Peyer's patch (tissue), 4 donors: ENCODE measurements at regions not wholly inside any gene's neighbourhood (a gene's known extent, or its start where the extent isn't known, plus 50 kb on each side); places are given as distances from the start of the nearest gene placed in this dataset.
"Not testable (repeated sequence)": the region's sequence is repeated elsewhere in the genome, so short reads cannot be mapped to it uniquely, and the experiment has no call there.

Experiments used
- DNase-seq, 3 donors: peaks; one replicate each; pipeline ENCODE4 v3.0.0-alpha.2; 2017 to 2019
- H3K27ac ChIP-seq, 4 donors: fragments of 200-600 bp; sonication (generic); one replicate each; pipeline ENCODE4 v1.5.1; 2016 to 2019
- H3K27me3 ChIP-seq, 2 donors: fragments of 200-600 bp; sonication (generic); one replicate each; pipeline ENCODE4 v1.5.1; 2019
- H3K36me3 ChIP-seq, 3 donors: fragments of 200-600 bp; sonication (generic); one replicate each; pipeline ENCODE4 v1.5.1; 2016 to 2019
- H3K4me1 ChIP-seq, 4 donors: fragments of 200-600 bp; sonication (generic); one replicate each; pipeline ENCODE4 v1.5.1; 2016 to 2019
- H3K4me3 ChIP-seq, 4 donors: fragments of 200-600 bp; sonication (generic); 1 replicate in 3 of 4; 2 replicates in 1 of 4; pipeline ENCODE4 v1.5.1; 2016 to 2019; ENCODE audit warnings: mild to moderate bottlenecking in 1 of 4
- H3K9me3 ChIP-seq, 4 donors: fragments of 200-600 bp; sonication (generic); one replicate each; pipeline ENCODE4 v1.5.1; 2016 to 2019; ENCODE audit warnings: mild to moderate bottlenecking in 1 of 4
- CTCF ChIP-seq, 6 experiments: fragments of 450-650 bp in 4 of 6; fragments of 200-600 bp in 2 of 6; sonication (generic) in 1 of 6; IDR thresholded peaks; one replicate each; pipeline ENCODE4 v1.5.1; 2017 to 2019; ENCODE audit warnings: antibody characterized with exemption in 6 of 6, mild to moderate bottlenecking in 3 of 6, moderate library complexity in 1 of 6
- POLR2A ChIP-seq, 2 donors: fragments of 450-650 bp; IDR thresholded peaks; one replicate each; pipeline ENCODE4 v1.5.1; 2017; ENCODE audit warnings: antibody characterized with exemption in 2 of 2, mild to moderate bottlenecking in 2 of 2, moderate library complexity in 2 of 2

DNA sequence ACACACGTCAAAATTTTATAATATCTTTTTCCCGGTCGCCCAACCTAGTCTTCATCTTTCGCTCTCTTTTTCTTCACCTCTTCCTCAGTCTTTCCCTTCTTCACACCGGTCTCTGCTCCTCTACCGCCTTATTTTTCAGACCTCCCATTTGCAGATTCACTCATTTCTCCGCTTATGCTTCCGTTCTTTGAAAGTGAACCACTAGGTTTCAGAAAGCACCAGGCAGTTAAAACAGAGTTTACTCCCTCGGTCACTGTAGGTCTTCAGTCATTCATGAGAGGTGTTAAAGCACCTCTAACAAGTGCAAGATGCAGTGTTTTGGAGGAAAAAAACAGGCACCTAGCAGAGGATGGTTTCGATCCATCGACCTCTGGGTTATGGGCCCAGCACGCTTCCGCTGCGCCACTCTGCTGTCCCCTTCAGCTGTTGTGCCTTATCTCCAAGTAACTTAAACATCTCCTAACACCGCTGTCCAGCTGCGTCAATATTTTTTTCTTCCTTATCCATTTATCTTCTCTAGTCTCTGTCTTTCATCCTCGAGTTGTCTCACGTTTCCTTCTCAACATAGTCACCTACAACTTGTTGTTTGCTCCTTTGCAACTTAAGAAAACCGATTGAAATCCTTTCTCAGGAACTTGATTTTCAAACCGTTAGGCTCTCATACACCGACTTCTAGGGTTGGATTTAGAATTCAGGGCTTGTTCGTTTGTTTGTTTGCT, 119.7 kb upstream of the ZNF184 start:
- no peaks in the 10 kb centered on the region for H3K4me1 ChIP-seq
- no peak overlapping the region for H3K4me3 ChIP-seq
- H3K9me3 ChIP-seq, result no peaks in the 10 kb centered on the region
- TF ChIP-seq POLR2A (IDR thresholded peaks at IDR 0.05) (no peak), CTCF (IDR thresholded peaks at IDR 0.05) (no peak)
- no peak for DNase-seq
- no peaks in the 10 kb centered on the region for H3K36me3 ChIP-seq
- H3K27me3 ChIP-seq, result peaks cover 0 to 17% of the 10 kb centered on the region in 2 donors
- H3K27ac ChIP-seq, result no peak overlapping the region

- Histone ChIP-seq H3K4me3 (no peak overlapping the region), H3K4me1 (no peaks in the 10 kb centered on the region), H3K27me3 (peaks cover 0 to 17% of the 10 kb centered on the region in 2 donors), H3K27ac (no peak overlapping the region), H3K36me3 (no peaks in the 10 kb centered on the region), H3K9me3 (no peaks in the 10 kb centered on the region)
- no peak for DNase-seq
- no peak for TF ChIP-seq POLR2A (IDR thresholded peaks at IDR 0.05)
- no peak for TF ChIP-seq CTCF (IDR thresholded peaks at IDR 0.05)
Observed at GRCh38 chr6:27591699-27592480, 119.0 kb upstream of the ZNF184 start.

GRCh38 chr6:27585316-27585715, 112.4 kb upstream of the ZNF184 start:
- not testable (repeated sequence) for H3K36me3 ChIP-seq, H3K27me3 ChIP-seq, H3K27ac ChIP-seq, H3K9me3 ChIP-seq, H3K4me1 ChIP-seq, DNase-seq, H3K4me3 ChIP-seq

DNA sequence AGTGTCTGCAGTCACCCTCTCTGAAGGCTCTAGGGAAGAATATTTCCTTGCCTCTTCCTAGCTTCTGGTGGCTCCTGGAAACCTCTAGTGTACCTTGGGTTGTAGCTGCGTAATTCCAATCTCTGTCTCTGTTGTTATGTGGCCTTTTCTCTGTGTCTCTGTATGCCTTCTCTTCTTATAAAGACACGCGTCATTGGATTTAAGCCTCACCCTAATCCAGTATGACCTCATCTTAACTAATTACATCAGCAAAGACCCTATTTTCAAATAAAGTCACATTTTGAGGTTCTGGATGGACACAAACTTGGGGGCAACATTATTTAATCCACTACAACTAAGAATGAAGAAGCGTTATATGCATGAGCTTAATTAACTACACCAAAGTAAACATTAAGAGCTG, 111.4 kb upstream of the ZNF184 start:
- no peak for DNase-seq
- H3K4me3 ChIP-seq, result no peak overlapping the region
- H3K27me3 ChIP-seq, result no peaks in the 10 kb centered on the region
- no peaks in the 10 kb centered on the region for H3K36me3 ChIP-seq
- no peak overlapping the region for H3K27ac ChIP-seq
- H3K9me3 ChIP-seq, result no peaks in the 10 kb centered on the region
- no peaks in the 10 kb centered on the region for H3K4me1 ChIP-seq
- no peak for TF ChIP-seq POLR2A (IDR thresholded peaks at IDR 0.05)
- no peak for TF ChIP-seq CTCF (IDR thresholded peaks at IDR 0.05)

- no peaks in the 10 kb centered on the region for H3K9me3 ChIP-seq
- H3K4me3 ChIP-seq, result no peak overlapping the region
- H3K27me3 ChIP-seq, result no peaks in the 10 kb centered on the region
- no peak for DNase-seq
- no peak for TF ChIP-seq POLR2A (IDR thresholded peaks at IDR 0.05)
- no peaks in the 10 kb centered on the region for H3K4me1 ChIP-seq
- no peaks in the 10 kb centered on the region for H3K36me3 ChIP-seq
- no peak overlapping the region for H3K27ac ChIP-seq
Observed at GRCh38 chr6:27582928-27583725, 110.2 kb upstream of the ZNF184 start.

GRCh38 chr6:27579973-27580372, 107.1 kb upstream of the ZNF184 start:
- H3K4me3 ChIP-seq, result no peak overlapping the region
- no peak for DNase-seq
- H3K36me3 ChIP-seq, result no peaks in the 10 kb centered on the region
- H3K27ac ChIP-seq, result no peak overlapping the region
- no peak for TF ChIP-seq CTCF (IDR thresholded peaks at IDR 0.05)
- no peaks in the 10 kb centered on the region for H3K4me1 ChIP-seq
- H3K9me3 ChIP-seq, result no peaks in the 10 kb centered on the region
- H3K27me3 ChIP-seq, result no peaks in the 10 kb centered on the region
